ENCODE measurements at regions not wholly inside any gene's neighbourhood (a gene's known extent, or its start where the extent isn't known, plus 50 kb on each side); places are given as distances from the start of the nearest gene placed in this dataset.

DNA sequence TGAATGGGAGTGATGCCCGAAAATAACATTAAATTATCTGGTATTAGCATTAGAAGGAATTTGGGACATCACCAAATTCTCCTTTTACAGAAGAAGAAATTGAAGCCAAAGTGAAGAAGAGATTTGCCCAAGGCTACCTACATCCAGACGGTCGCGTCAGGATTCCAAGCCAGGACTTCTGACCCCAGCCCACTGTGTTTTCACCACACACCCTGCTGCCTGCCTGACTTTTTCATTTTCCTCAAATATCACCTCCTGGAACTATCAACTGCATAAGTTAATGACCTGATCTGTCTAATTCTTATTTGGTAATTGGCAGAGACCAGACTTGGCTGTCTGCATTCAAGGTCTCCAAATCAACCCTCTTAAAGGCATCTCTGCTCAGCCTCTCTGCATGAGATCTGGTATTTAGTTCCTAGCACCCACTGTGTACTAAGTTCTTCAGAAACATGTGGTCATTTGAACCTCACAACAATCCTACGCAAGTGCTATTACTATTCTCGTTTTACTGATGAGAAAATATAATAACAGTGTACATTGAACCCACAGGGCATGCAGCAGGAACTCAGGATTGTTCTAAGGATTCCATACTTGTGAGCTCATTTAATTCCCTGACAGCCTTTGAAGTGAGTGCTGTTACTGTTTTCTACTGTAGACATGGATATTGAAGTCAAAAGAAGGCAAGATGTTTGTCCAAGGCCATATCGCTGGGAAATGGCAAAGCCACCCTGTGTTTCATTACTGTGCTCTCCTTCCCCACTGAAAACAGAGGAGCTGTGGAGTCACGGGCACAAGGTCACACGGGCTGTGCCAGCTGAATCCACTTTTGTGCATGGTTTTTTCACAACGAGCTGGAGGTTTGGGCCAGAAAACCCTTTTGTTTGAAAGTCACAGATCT lies 195.2 kb upstream of the C1QTNF7 start:
- no peak for DNase-seq

DNA sequence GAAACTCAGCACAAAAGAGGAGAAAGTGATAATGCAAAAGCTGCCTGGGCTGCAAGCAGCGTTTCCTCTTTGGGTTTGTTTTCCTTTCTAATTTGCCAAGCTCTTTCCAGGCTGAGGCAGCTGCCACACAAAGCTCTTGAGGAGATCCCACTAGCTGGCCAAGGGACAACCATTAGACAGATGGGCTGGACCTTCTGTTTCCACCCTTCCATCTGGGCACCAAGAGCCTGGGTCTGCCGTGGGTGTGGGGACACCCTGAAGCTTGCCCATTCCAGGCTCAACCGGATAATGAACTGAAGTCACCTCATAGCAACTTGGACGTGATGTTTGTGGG lies 194.6 kb upstream of the C1QTNF7 start:
- no peak for DNase-seq

DNA sequence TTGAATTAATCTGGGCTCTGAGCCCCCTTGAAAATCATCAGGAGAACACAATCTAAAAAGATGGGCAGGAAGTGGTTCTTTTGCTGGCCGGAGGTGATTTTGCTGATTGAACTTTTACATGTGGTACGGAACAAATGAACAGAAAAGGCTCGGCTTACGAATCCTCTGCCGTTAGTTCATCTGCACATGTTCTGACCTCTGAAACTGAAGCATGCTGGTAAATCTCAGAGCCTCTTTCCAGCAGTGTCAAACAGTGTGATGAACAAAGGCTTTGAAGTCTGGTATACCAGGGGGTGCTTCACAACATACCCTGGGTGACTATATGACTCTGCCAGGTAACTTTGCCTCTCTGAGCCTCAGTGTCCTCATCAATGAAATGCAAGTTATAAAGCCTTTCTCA lies 194.2 kb upstream of the C1QTNF7 start:
- no peak for DNase-seq

GRCh38 chr4:15234116-15234855 lies 193.5 kb upstream of the C1QTNF7 start:
- no peak for DNase-seq

DNA sequence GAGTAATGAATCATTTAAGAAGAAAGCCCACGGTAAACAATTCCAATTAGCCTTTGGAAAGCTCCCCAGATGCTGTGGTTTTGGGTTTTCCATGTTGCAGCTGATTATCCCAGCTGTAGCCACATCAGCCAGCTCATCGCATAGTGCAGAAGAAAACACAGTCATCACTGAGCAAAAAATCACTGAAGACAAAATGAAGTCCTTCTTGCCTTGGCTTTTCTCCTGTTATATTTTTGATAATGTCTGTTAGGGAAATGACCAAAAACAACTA lies 193.0 kb upstream of the C1QTNF7 start:
- DNase-seq: no peak

GRCh38 chr4:15235135-15235534 lies 192.7 kb upstream of the C1QTNF7 start:
- no peak for DNase-seq

- no peak for DNase-seq
These were observed 190.1 kb upstream of the C1QTNF7 start for GRCh38 chr4:15237648-15238230.

DNA sequence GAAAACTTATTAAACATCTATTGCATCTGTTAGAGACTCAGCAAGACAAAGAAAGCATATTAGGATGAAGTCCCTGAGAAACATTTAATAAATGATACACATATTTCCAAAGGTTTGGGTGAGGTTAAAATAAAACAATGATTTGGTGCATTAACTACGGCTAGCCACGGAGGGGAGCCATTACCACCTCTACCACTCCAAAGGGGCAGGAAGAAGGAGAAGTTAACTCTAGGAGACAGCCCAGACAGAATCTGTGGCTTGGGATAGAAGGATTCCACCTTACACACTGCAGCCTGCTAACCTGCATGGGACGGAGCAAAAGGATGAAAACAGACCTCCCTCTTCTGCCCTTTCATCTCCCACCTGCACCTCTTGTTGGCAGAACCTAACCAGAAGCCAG lies 189.1 kb upstream of the C1QTNF7 start:
- peak; percentile 4 for DNase-seq

- DNase-seq: no peak
These were observed 188.0 kb upstream of the C1QTNF7 start for GRCh38 chr4:15239866-15240265.

GRCh38 chr4:15240764-15241163 lies 187.1 kb upstream of the C1QTNF7 start:
- no peak for DNase-seq

DNA sequence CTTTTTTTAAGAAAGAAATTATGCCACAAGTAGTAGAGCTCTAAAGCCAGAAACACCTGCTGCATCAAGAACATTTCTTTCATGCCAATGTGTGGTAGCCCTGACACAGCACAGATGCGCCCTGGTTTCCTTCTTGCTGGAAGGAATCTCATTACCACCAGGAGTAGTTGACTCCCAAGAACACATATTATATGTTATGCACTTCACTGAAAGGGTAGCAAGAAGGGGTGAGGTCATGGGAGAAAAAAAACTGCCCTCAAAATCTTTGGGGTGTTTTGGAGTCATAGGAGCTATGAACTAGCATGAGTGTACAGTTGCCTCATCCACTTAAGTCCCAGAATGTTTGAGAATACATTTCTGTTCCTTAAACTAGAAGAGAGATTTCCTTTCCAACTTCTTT lies 185.8 kb upstream of the C1QTNF7 start:
- DNase-seq: no peak

GRCh38 chr4:15244354-15244753 lies 183.5 kb upstream of the C1QTNF7 start:
- no peak for DNase-seq

GRCh38 chr4:15245006-15245530 lies 182.8 kb upstream of the C1QTNF7 start:
- DNase-seq: no peak

DNA sequence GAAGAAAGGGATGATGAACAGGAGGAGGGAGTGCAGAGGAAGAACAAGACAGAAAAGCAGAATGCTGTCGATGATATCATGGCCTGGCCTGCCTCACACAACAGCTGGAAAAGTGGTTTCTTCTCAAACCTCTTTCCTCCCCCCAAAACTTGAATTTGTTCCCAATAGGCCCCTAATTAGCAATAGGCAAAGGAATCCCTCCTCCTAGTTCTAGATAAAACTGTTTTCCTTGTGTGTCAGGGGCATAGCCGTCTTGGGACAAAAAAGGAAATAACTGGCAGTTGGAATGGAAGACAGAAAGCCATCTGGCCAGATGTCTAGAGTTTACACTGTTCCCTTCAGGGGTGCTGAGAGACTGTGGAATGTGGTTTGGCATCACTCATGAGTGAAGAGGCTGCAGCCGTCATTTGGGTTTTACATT lies 177.8 kb upstream of the C1QTNF7 start:
- DNase-seq: no peak

- DNase-seq: no peak
These were observed 174.5 kb upstream of the C1QTNF7 start for GRCh38 chr4:15253349-15253748.

DNA sequence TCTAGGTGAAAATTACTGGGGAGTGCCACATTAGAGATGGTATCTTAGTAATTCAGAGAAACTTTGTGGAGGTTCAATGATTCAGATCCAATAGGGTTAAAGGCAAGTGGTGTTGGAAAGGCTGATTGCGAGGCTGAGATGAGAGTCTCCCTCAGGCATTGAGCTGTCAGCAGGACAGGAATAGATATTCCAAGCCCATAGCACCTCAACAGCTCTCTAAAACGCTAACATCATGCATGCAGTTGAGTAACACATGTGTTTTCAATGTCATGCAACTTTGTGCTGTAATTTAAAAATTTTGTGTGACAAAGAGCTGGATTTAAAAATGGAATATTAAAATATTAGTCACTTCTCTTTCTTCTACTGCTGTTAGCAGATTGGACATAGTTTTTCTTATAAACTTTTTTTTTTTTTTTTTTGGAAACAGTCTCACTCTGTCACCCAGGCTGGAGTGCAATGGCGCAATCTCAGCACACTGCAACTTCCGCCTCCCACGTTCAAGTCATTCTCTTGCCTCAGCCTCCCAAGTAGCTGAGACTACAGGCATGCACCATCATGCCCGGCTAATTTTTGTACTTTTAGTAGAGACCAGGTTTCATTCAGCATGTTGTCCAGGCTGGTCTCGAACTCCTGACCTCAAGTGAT lies 173.5 kb upstream of the C1QTNF7 start:
- no peak for DNase-seq

DNA sequence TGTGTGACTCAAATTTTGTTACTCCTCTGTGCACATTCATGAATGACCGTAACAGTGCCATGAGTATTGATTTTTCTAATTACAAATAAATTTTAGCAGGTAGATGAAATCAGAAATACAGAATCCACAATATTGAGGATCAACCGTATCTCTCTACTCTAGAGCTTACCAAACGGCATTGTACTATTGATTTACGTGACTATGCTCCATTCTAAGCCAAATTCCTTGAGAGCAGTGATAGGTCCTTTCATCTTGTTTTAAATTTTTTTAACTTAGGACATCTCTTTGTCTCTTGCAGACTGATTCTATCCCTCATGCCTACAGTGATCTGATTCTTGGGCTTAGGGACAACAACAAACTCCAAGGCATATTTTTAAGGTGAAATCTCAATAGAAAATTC lies 172.3 kb upstream of the C1QTNF7 start:
- no peak for DNase-seq

GRCh38 chr4:15260758-15261157 lies 167.1 kb upstream of the C1QTNF7 start:
- no peak for DNase-seq

DNA sequence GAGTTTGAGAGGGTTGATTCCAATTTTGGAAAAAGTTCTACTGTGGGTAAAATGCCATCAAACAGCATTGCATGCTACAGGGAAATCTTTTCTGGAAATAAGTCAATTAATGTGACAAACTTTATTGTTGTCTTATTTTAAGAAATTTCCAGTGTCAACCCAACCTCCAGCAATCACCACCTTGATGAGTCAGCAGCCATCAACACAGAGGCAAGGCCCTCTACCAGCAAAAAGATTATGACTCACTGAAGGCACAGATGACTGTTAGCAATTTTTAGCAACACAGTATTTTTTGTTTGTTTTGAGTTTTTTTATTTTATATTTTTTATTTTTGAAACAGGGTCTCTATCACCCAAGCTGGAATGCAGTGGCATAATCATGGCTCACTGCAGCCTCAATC lies 165.4 kb upstream of the C1QTNF7 start:
- no peak for DNase-seq

GRCh38 chr4:15270201-15270600 lies 157.6 kb upstream of the C1QTNF7 start:
- DNase-seq: no peak

GRCh38 chr4:15286041-15286440 lies 141.8 kb upstream of the C1QTNF7 start:
- DNase-seq: no peak

- DNase-seq: no peak
These were observed 136.7 kb upstream of the C1QTNF7 start for GRCh38 chr4:15291122-15291521.

- no peak for DNase-seq
These were observed 134.1 kb upstream of the C1QTNF7 start for GRCh38 chr4:15293711-15294110.

DNA sequence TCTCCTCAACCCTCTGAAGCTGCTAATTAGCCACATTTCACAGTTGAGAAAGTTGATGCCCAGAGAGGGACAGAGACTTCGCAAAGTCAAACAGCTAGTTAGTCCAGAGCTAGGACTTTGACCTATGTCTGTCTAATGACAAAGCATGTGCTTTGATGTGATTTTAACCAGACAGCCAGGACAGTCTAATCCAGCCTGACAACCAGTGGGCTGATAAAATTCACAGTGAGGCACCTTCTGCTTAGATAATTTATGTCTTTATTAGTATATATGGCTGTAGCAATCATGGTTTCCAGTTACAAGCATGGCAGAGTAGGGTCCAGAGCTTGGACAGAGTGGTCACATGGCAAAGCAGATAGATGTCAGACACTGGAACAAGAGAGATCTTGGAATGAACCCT lies 133.6 kb upstream of the C1QTNF7 start:
- no peak for DNase-seq
